Esophagus muscularis mucosa (tissue), 4 donors: ENCODE measurements at regions not wholly inside any gene's neighbourhood (a gene's known extent, or its start where the extent isn't known, plus 50 kb on each side); places are given as distances from the start of the nearest gene placed in this dataset.

Source experiments
- CTCF ChIP-seq, 3 experiments: fragments of 200-600 bp in 2 of 3; fragments of 450-650 bp in 1 of 3; sonication (generic) in 2 of 3; IDR thresholded peaks; one replicate each; pipeline ENCODE4 v1.5.1; 2017 to 2019; ENCODE audit warnings: antibody characterized with exemption in 3 of 3, mild to moderate bottlenecking in 2 of 3, moderate library complexity in 1 of 3
- EP300 ChIP-seq: sonication (generic); formaldehyde crosslinking; IDR thresholded peaks from one replicate; pipeline ENCODE4 v1.6.1; 2017; ENCODE audit warnings: antibody characterized with exemption
- POLR2AphosphoS5 ChIP-seq, 2 donors: sonication (generic); formaldehyde crosslinking; IDR thresholded peaks; one replicate each; pipeline ENCODE4 v1.6.1; 2017; ENCODE audit warnings: antibody characterized with exemption in 2 of 2

- TF ChIP-seq EP300 = no peak
- no peak for TF ChIP-seq CTCF (IDR thresholded peaks at IDR 0.05)
- no peak for TF ChIP-seq POLR2AphosphoS5 (IDR thresholded peaks at IDR 0.05)
These were observed 202.4 kb downstream of the TDRD15 start for GRCh38 chr2:21326152-21326551.
